Loucy (cell line): ENCODE measurements at regions not wholly inside any gene's neighbourhood (a gene's known extent, or its start where the extent isn't known, plus 50 kb on each side); places are given as distances from the start of the nearest gene placed in this dataset.

Experiments used
- H2AFZ ChIP-seq: fragments of 200-600 bp; sonication (generic); 2 replicates; pipeline ENCODE4 v1.6.0; 2016; ENCODE audit warnings: antibody characterized with exemption, mild to moderate bottlenecking, low read length, moderate library complexity
- H3F3A ChIP-seq: fragments of 200-600 bp; 2 replicates; pipeline ENCODE4 v1.6.0; 2016; ENCODE audit warnings: antibody characterized with exemption, low read depth, mild to moderate bottlenecking
- H3K27me3 ChIP-seq: fragments of 200-600 bp; sonication (generic); 2 replicates; pipeline ENCODE4 v1.6.1; 2014; ENCODE audit warnings: low read length, mild to moderate bottlenecking; ENCODE audit not compliant: insufficient read depth, poor library complexity, severe bottlenecking
- H3K36me3 ChIP-seq: fragments of 200-600 bp; sonication (generic); 2 replicates; pipeline ENCODE4 v1.6.1; 2016; ENCODE audit warnings: low read length; ENCODE audit not compliant: insufficient read depth
- H3K4me1 ChIP-seq: fragments of 200-600 bp; sonication (generic); 2 replicates; pipeline ENCODE4 v1.5.1; 2014; ENCODE audit warnings: low read length, mild to moderate bottlenecking; ENCODE audit not compliant: insufficient read depth, poor library complexity, severe bottlenecking
- H3K4me2 ChIP-seq: fragments of 200-600 bp; sonication (generic); 2 replicates; pipeline ENCODE4 v1.6.0; 2014; ENCODE audit warnings: antibody characterized with exemption, low read length, low read depth, mild to moderate bottlenecking; ENCODE audit not compliant: poor library complexity, severe bottlenecking
- H3K4me3 ChIP-seq: fragments of 200-600 bp; sonication (generic); 2 replicates; pipeline ENCODE4 v1.5.1; 2014; ENCODE audit warnings: low read length, mild to moderate bottlenecking, mixed read lengths; ENCODE audit not compliant: poor library complexity, severe bottlenecking
- H3K79me2 ChIP-seq: fragments of 200-600 bp; sonication (generic); 2 replicates; pipeline ENCODE4 v1.6.1; 2014; ENCODE audit warnings: low read length; ENCODE audit not compliant: insufficient read depth
- H3K9ac ChIP-seq: fragments of 200-600 bp; sonication (generic); 2 replicates; pipeline ENCODE4 v1.6.0; 2014; ENCODE audit warnings: mild to moderate bottlenecking, low read depth, low read length, moderate library complexity; ENCODE audit not compliant: poor library complexity, severe bottlenecking
- H3K9me2 ChIP-seq: fragments of 200-600 bp; sonication (generic); replicated peaks from 2 replicates; pipeline ENCODE4 v1.6.1; 2016; ENCODE audit warnings: low read depth, low read length, mixed read lengths
- H3K9me3 ChIP-seq: fragments of 200-600 bp; sonication (generic); 2 replicates; pipeline ENCODE4 v1.6.1; 2014; ENCODE audit warnings: mild to moderate bottlenecking, antibody characterized with exemption, low read length, low read depth; ENCODE audit not compliant: insufficient read depth
- H4K20me1 ChIP-seq: fragments of 200-600 bp; sonication (generic); 2 replicates; pipeline ENCODE4 v1.6.0; 2014; ENCODE audit warnings: antibody characterized with exemption, low read length, mild to moderate bottlenecking; ENCODE audit not compliant: insufficient read depth, poor library complexity, severe bottlenecking
- CTCF ChIP-seq: fragments of 200-600 bp; sonication (generic); conservative IDR thresholded peaks from 2 replicates; pipeline ENCODE4 v1.5.1; 2014; ENCODE audit warnings: mild to moderate bottlenecking, antibody characterized with exemption, low read length
- EZH2phosphoT487 ChIP-seq: fragments of 200-600 bp; IDR thresholded peaks from 2 replicates; pipeline ENCODE4 v1.6.1; 2018; ENCODE audit warnings: antibody characterized with exemption, mild to moderate bottlenecking, moderate library complexity, borderline replicate concordance

- no peaks in the 10 kb centered on the region for H3K9me3 ChIP-seq
- no peak overlapping the region for H3K4me2 ChIP-seq
- no peak overlapping the region for H2AFZ ChIP-seq
- H3K9ac ChIP-seq, result no peak overlapping the region
- H3K27me3 ChIP-seq, result no peaks in the 10 kb centered on the region
- H3K79me2 ChIP-seq, result no peaks in the 10 kb centered on the region
- no peaks in the 10 kb centered on the region for H3K9me2 ChIP-seq
- TF ChIP-seq EZH2phosphoT487, result no peak
- TF ChIP-seq CTCF, result no peak
- H3F3A ChIP-seq, result no peaks in the 10 kb centered on the region
- H3K36me3 ChIP-seq, result no peaks in the 10 kb centered on the region
- H4K20me1 ChIP-seq, result no peaks in the 10 kb centered on the region
- H3K4me3 ChIP-seq, result no peak overlapping the region
- H3K4me1 ChIP-seq, result no peaks in the 10 kb centered on the region
Measured at GRCh38 chr2:15797939-15798281, 142.4 kb upstream of the MYCN start.

GRCh38 chr2:15798701-15799431, 141.5 kb upstream of the MYCN start:
- H3K4me1 ChIP-seq, result no peaks in the 10 kb centered on the region
- no peak overlapping the region for H3K4me2 ChIP-seq
- no peaks in the 10 kb centered on the region for H4K20me1 ChIP-seq
- H3K9me2 ChIP-seq, result no peaks in the 10 kb centered on the region
- TF ChIP-seq CTCF (no peak), EZH2phosphoT487 (no peak)
- H3K79me2 ChIP-seq, result no peaks in the 10 kb centered on the region
- no peak overlapping the region for H3K9ac ChIP-seq
- no peaks in the 10 kb centered on the region for H3K27me3 ChIP-seq
- H3F3A ChIP-seq, result no peaks in the 10 kb centered on the region
- no peak overlapping the region for H2AFZ ChIP-seq
- no peaks in the 10 kb centered on the region for H3K36me3 ChIP-seq
- H3K4me3 ChIP-seq, result no peak overlapping the region
- H3K9me3 ChIP-seq, result no peaks in the 10 kb centered on the region

- TF ChIP-seq EZH2phosphoT487 (no peak), CTCF (no peak)
- no peaks in the 10 kb centered on the region for H3K4me1 ChIP-seq
- H3F3A ChIP-seq, result no peaks in the 10 kb centered on the region
- no peaks in the 10 kb centered on the region for H4K20me1 ChIP-seq
- no peaks in the 10 kb centered on the region for H3K79me2 ChIP-seq
- H3K27me3 ChIP-seq, result no peaks in the 10 kb centered on the region
- H3K9me2 ChIP-seq, result no peaks in the 10 kb centered on the region
- no peaks in the 10 kb centered on the region for H3K9me3 ChIP-seq
- H3K9ac ChIP-seq, result no peak overlapping the region
- no peak overlapping the region for H3K4me2 ChIP-seq
- no peak overlapping the region for H2AFZ ChIP-seq
- no peak overlapping the region for H3K4me3 ChIP-seq
- H3K36me3 ChIP-seq, result no peaks in the 10 kb centered on the region
Measured at GRCh38 chr2:15799432-15799827, 140.9 kb upstream of the MYCN start.
